SK-N-SH (cell line): ENCODE measurements at regions not wholly inside any gene's neighbourhood (a gene's known extent, or its start where the extent isn't known, plus 50 kb on each side); places are given as distances from the start of the nearest gene placed in this dataset.

Experiments used
- CTCF ChIA-PET: fragments of 300-600, 350-600 bp; formaldehyde crosslinking; extraction: SDS; loops from one replicate; lab custom pipeline; 2021; lab: Yijun Ruan, JAX
- POLR2A ChIA-PET: fragments of 350-600 bp; sonication (Branson Sonifier 250); formaldehyde crosslinking; extraction: SDS; loops from one replicate; lab custom pipeline; 2020; ENCODE audit warnings: antibody characterized with exemption, inconsistent platforms; lab: Yijun Ruan, JAX
- DNase-seq: peaks from one replicate; pipeline ENCODE4 v3.0.0; 2012
- H2AFZ ChIP-seq: fragments of 200-600 bp; sonication (generic); 2 replicates; pipeline ENCODE4 v1.8.1; 2016; ENCODE audit warnings: antibody characterized with exemption, mild to moderate bottlenecking, low read depth
- H3F3A ChIP-seq: fragments of 200-600 bp; sonication (generic); replicated peaks from 2 replicates; pipeline ENCODE3; 2016; ENCODE audit warnings: antibody characterized with exemption, mild to moderate bottlenecking; ENCODE audit not compliant: insufficient read depth
- H3K27ac ChIP-seq, 2 experiments: fragments of 200-500 bp in 1 of 2; fragments of 200-600 bp in 1 of 2; sonication (Bioruptor generic) in 1 of 2; sonication (generic), shearing (Covaris generic) in 1 of 2; 2 replicates each; pipeline versions ENCODE4 v1.5.1 to v1.6.1; 2014 to 2016; ENCODE audit warnings: low read depth in 2 of 2, inconsistent platforms in 1 of 2, low read length in 1 of 2, mild to moderate bottlenecking in 1 of 2, mixed read lengths in 1 of 2
- H3K27me3 ChIP-seq: fragments of 200-600 bp; sonication (generic), shearing (Covaris generic); 2 replicates; pipeline ENCODE4 v1.6.1; 2016; ENCODE audit warnings: mixed run types; ENCODE audit not compliant: insufficient read depth
- H3K36me3 ChIP-seq, 2 experiments: fragments of 200-500 bp in 1 of 2; fragments of 200-600 bp in 1 of 2; sonication (Bioruptor generic) in 1 of 2; sonication (generic) in 1 of 2; replicated peaks in 1 of 2; 2 replicates each; pipeline versions ENCODE3 to v1.5.1; 2014 to 2016; ENCODE audit warnings: low read length in 1 of 2, mild to moderate bottlenecking in 1 of 2; ENCODE audit not compliant: insufficient read depth in 2 of 2, control insufficient read depth in 1 of 2
- H3K4me1 ChIP-seq, 2 experiments: fragments of 200-500 bp in 1 of 2; fragments of 200-600 bp in 1 of 2; sonication (Bioruptor generic) in 1 of 2; sonication (generic), shearing (Covaris generic) in 1 of 2; 2 replicates each; pipeline versions ENCODE4 v1.5.1 to v1.6.1; 2014 to 2016; ENCODE audit warnings: low read depth in 1 of 2, low read length in 1 of 2, mixed run types in 1 of 2; ENCODE audit not compliant: insufficient read depth in 2 of 2, control insufficient read depth in 1 of 2
- H3K4me2 ChIP-seq: fragments of 200-600 bp; sonication (generic), shearing (Covaris generic); 2 replicates; pipeline ENCODE4 v1.6.1; 2017; ENCODE audit warnings: mixed run types
- H3K4me3 ChIP-seq, 2 experiments: fragments of 200-500 bp in 1 of 2; fragments of 200-600 bp in 1 of 2; sonication (Bioruptor generic) in 1 of 2; sonication (generic), shearing (Covaris generic) in 1 of 2; 2 replicates each; pipeline versions ENCODE4 v1.5.1 to v1.8.1; 2014 to 2016; ENCODE audit warnings: low read depth in 2 of 2, inconsistent platforms in 1 of 2, low read length in 1 of 2, mild to moderate bottlenecking in 1 of 2, mixed read lengths in 1 of 2, moderate library complexity in 1 of 2
- H3K79me2 ChIP-seq: fragments of 200-600 bp; sonication (generic); 2 replicates; pipeline ENCODE4 v1.8.1; 2017; ENCODE audit warnings: mild to moderate bottlenecking; ENCODE audit not compliant: insufficient read depth
- H3K9ac ChIP-seq: fragments of 200-600 bp; sonication (generic); 2 replicates; pipeline ENCODE4 v1.6.1; 2017; ENCODE audit warnings: mixed run types
- H3K9me2 ChIP-seq: fragments of 200-600 bp; sonication (generic); 2 replicates; pipeline ENCODE4 v1.6.1; 2017; ENCODE audit warnings: mixed run types
- H3K9me3 ChIP-seq: fragments of 200-600 bp; sonication (generic); 2 replicates; pipeline ENCODE4 v1.6.1; 2017; ENCODE audit warnings: mixed run types, mild to moderate bottlenecking, moderate library complexity
- H4K20me1 ChIP-seq: fragments of 200-600 bp; sonication (generic); 2 replicates; pipeline ENCODE4 v1.6.1; 2017; ENCODE audit warnings: mild to moderate bottlenecking, mixed run types; ENCODE audit not compliant: insufficient read depth
- EP300 ChIP-seq, 2 experiments: IDR thresholded peaks; 2 replicates each; pipeline versions ENCODE4 v1.4.0 to v1.6.1; 2012; ENCODE audit warnings: borderline replicate concordance in 1 of 2, low read depth in 1 of 2, low read length in 1 of 2
- EZH2phosphoT487 ChIP-seq: fragments of 200-600 bp; sonication (generic); IDR thresholded peaks from 2 replicates; pipeline ENCODE4 v1.6.1; 2017; ENCODE audit warnings: low read depth, mixed run types, mild to moderate bottlenecking, antibody characterized with exemption, moderate library complexity, borderline replicate concordance
- FOSL2 ChIP-seq: IDR thresholded peaks from 2 replicates; pipeline ENCODE4 v1.4.0; 2012; ENCODE audit warnings: low read depth, mild to moderate bottlenecking, moderate library complexity, borderline replicate concordance
- FOXM1 ChIP-seq: IDR thresholded peaks from 2 replicates; pipeline ENCODE4 v1.4.0; 2012; ENCODE audit warnings: low read depth, mild to moderate bottlenecking
- GABPA ChIP-seq: IDR thresholded peaks from 2 replicates; pipeline ENCODE4 v1.4.0; 2012; ENCODE audit warnings: low read depth, mild to moderate bottlenecking
- GATA2 ChIP-seq: sonication (generic); formaldehyde crosslinking; IDR thresholded peaks from 2 replicates; pipeline ENCODE4 v1.5.0; 2020; ENCODE audit warnings: mild to moderate bottlenecking, missing genetic modification reagents
- IRF3 ChIP-seq: fragments of 150-350 bp; IDR thresholded peaks from 2 replicates; pipeline ENCODE4 v1.6.1; 2016; ENCODE audit warnings: mild to moderate bottlenecking, low read depth, low read length
- JUND ChIP-seq: IDR thresholded peaks from 2 replicates; pipeline ENCODE4 v1.4.0; 2012
- NRF1 ChIP-seq: IDR thresholded peaks from 2 replicates; pipeline ENCODE4 v1.6.1; 2012; ENCODE audit warnings: low read depth, mild to moderate bottlenecking, low read length
- REST ChIP-seq: IDR thresholded peaks from 2 replicates; pipeline ENCODE4 v1.6.1; 2012; ENCODE audit warnings: mild to moderate bottlenecking, low read depth, low read length, moderate library complexity
- RFX5 ChIP-seq: IDR thresholded peaks from 2 replicates; pipeline ENCODE4 v1.6.1; 2012; ENCODE audit warnings: mild to moderate bottlenecking, improper control_type of control experiment, low read length
- RXRA ChIP-seq: IDR thresholded peaks from 2 replicates; pipeline ENCODE4 v1.4.0; 2012; ENCODE audit warnings: low read depth, mild to moderate bottlenecking, borderline replicate concordance
- TEAD4 ChIP-seq: IDR thresholded peaks from 2 replicates; pipeline ENCODE4 v1.4.0; 2012; ENCODE audit warnings: mild to moderate bottlenecking, borderline replicate concordance; ENCODE audit not compliant: insufficient read depth
- USF2 ChIP-seq: fragments of 150-350 bp; IDR thresholded peaks from 2 replicates; pipeline ENCODE4 v1.6.1; 2017; ENCODE audit warnings: antibody characterized with exemption, low read length, low read depth, borderline replicate concordance

GRCh38 chr5:35374584-35374983 lies 144.3 kb upstream of the PRLR start:
- H3K4me2 ChIP-seq: no peak overlapping the region
- no peak overlapping the region for H2AFZ ChIP-seq
- H3K9me3 ChIP-seq: no peaks in the 10 kb centered on the region
- POLR2A ChIA-PET: no interaction called here
- CTCF ChIA-PET: interaction anchor here (1.5 kb wide), 1 partner anchor 41 kb away, joined by 3 read pairs; no protein-coding TSS in a partner anchor
- H3K79me2 ChIP-seq: no peaks in the 10 kb centered on the region
- H3F3A ChIP-seq: no peaks in the 10 kb centered on the region
- DNase-seq: no peak
- TF ChIP-seq GABPA (no peak), IRF3 (no peak), FOSL2 (no peak), NRF1 (no peak), FOXM1 (no peak), GATA2 (no peak), TEAD4 (no peak), USF2 (no peak), EP300 (IDR thresholded peaks at IDR 0.05; ENCODE audit: borderline replicate concordance in 1 of 2, low read depth in 1 of 2, low read length in 1 of 2) (no peak), RFX5 (no peak), RXRA (no peak), JUND (no peak), REST (no peak), EZH2phosphoT487 (no peak)
- H3K4me1 ChIP-seq: peaks cover 0 to 18% of the 10 kb centered on the region in 2 experiments; a peak in 2 of 4 replicates
- H3K4me3 ChIP-seq: no peak overlapping the region
- H3K9ac ChIP-seq: no peak overlapping the region
- H3K27ac ChIP-seq: no peak overlapping the region
- H3K36me3 ChIP-seq: no peaks in the 10 kb centered on the region
- no peaks in the 10 kb centered on the region for H3K9me2 ChIP-seq
- no peaks in the 10 kb centered on the region for H3K27me3 ChIP-seq
- H4K20me1 ChIP-seq: no peaks in the 10 kb centered on the region
